ENCODE measurements at regions not wholly inside any gene's neighbourhood (a gene's known extent, or its start where the extent isn't known, plus 50 kb on each side); places are given as distances from the start of the nearest gene placed in this dataset.

GRCh38 chr5:74501674-74502478 lies 138.7 kb downstream of the ENC1 start:
- no peaks in the 10 kb centered on the region for H3K9me3 Mint-ChIP-seq
- no peak for DNase-seq
- no peaks in the 10 kb centered on the region for H3K36me3 Mint-ChIP-seq (ENCODE audit: low read depth)
- no peak for TF ChIP-seq CTCF (IDR thresholded peaks at IDR 0.05)
- H3K27me3 Mint-ChIP-seq (ENCODE audit: low read depth, poor library complexity): no peaks in the 10 kb centered on the region
- no peak overlapping the region for H3K4me3 Mint-ChIP-seq
- H3K4me1 Mint-ChIP-seq: peaks cover 60% of the 10 kb centered on the region
- H3K27ac Mint-ChIP-seq: peak overlapping the region; percentile 7

- no peak for TF ChIP-seq CTCF (IDR thresholded peaks at IDR 0.05)
- H3K27me3 Mint-ChIP-seq (ENCODE audit: low read depth, poor library complexity): no peaks in the 10 kb centered on the region
- DNase-seq: peak; percentile 12
- H3K4me3 Mint-ChIP-seq: peak overlapping the region; percentile 33
- no peaks in the 10 kb centered on the region for H3K9me3 Mint-ChIP-seq
- H3K4me1 Mint-ChIP-seq: peaks cover 54% of the 10 kb centered on the region
- H3K36me3 Mint-ChIP-seq (ENCODE audit: low read depth): no peaks in the 10 kb centered on the region
- H3K27ac Mint-ChIP-seq: peak overlapping the region; percentile 98
Measured at GRCh38 chr5:74500110-74500917, 140.2 kb downstream of the ENC1 start.

- H3K36me3 Mint-ChIP-seq (ENCODE audit: low read depth): no peaks in the 10 kb centered on the region
- H3K9me3 Mint-ChIP-seq: no peaks in the 10 kb centered on the region
- no peak for TF ChIP-seq CTCF (IDR thresholded peaks at IDR 0.05)
- H3K4me3 Mint-ChIP-seq: peak overlapping the region; percentile 33
- peaks cover 50% of the 10 kb centered on the region for H3K4me1 Mint-ChIP-seq
- no peak for DNase-seq
- H3K27me3 Mint-ChIP-seq (ENCODE audit: low read depth, poor library complexity): no peaks in the 10 kb centered on the region
- peak overlapping the region; percentile 98 for H3K27ac Mint-ChIP-seq
Measured at GRCh38 chr5:74499256-74500050, 141.1 kb downstream of the ENC1 start.

DNA sequence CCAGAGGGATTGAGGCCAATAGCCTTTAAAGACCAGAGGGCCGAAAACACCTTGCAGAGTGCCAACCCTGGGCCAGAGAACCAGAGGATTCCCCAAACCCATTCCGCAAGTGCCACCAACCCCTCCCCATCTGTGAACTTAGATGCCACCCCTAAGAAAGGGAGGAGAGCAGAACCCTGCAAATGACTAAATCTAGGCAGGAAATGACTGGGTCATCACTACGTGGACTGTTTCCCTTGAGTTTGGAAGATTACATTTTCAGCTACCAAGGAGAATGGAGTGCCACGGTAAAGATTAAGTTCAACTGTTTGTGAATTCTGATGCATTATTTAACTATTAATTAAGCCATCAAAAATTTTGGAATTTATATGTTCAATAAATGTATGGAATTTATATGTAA lies 142.8 kb downstream of the ENC1 start:
- no peak overlapping the region for H3K27ac Mint-ChIP-seq
- peaks cover 5% of the 10 kb centered on the region for H3K27me3 Mint-ChIP-seq (ENCODE audit: low read depth, poor library complexity)
- TF ChIP-seq CTCF (IDR thresholded peaks at IDR 0.05): no peak
- no peaks in the 10 kb centered on the region for H3K9me3 Mint-ChIP-seq
- no peaks in the 10 kb centered on the region for H3K36me3 Mint-ChIP-seq (ENCODE audit: low read depth)
- DNase-seq: no peak
- peaks cover 45% of the 10 kb centered on the region for H3K4me1 Mint-ChIP-seq
- H3K4me3 Mint-ChIP-seq: no peak overlapping the region

DNA sequence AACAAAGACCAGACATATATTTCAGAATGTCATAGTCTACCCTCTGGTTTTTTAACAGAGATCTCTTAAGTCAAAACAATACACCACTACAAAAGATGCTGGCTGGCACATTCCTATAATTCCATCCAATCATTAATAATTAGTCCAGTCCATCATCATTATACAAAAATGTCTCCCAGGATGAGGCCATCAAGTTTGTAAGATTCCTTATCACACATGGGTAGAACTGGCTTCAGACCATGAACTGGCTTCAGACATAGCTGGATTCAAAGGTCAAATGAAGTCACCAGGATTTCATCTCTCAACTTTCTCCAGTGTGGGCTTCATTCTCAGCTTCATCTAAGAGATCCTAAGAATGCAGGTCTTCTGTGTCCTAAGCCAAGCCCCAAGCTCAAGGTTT lies 147.1 kb downstream of the ENC1 start:
- no peak overlapping the region for H3K4me3 Mint-ChIP-seq
- no peak overlapping the region for H3K27ac Mint-ChIP-seq
- no peaks in the 10 kb centered on the region for H3K9me3 Mint-ChIP-seq
- TF ChIP-seq CTCF (IDR thresholded peaks at IDR 0.05): no peak
- peaks cover 9% of the 10 kb centered on the region for H3K4me1 Mint-ChIP-seq
- no peaks in the 10 kb centered on the region for H3K36me3 Mint-ChIP-seq (ENCODE audit: low read depth)
- no peak for DNase-seq
- peaks cover 5% of the 10 kb centered on the region for H3K27me3 Mint-ChIP-seq (ENCODE audit: low read depth, poor library complexity)
